ENCODE measurements at regions not wholly inside any gene's neighbourhood (a gene's known extent, or its start where the extent isn't known, plus 50 kb on each side); places are given as distances from the start of the nearest gene placed in this dataset.

DNA sequence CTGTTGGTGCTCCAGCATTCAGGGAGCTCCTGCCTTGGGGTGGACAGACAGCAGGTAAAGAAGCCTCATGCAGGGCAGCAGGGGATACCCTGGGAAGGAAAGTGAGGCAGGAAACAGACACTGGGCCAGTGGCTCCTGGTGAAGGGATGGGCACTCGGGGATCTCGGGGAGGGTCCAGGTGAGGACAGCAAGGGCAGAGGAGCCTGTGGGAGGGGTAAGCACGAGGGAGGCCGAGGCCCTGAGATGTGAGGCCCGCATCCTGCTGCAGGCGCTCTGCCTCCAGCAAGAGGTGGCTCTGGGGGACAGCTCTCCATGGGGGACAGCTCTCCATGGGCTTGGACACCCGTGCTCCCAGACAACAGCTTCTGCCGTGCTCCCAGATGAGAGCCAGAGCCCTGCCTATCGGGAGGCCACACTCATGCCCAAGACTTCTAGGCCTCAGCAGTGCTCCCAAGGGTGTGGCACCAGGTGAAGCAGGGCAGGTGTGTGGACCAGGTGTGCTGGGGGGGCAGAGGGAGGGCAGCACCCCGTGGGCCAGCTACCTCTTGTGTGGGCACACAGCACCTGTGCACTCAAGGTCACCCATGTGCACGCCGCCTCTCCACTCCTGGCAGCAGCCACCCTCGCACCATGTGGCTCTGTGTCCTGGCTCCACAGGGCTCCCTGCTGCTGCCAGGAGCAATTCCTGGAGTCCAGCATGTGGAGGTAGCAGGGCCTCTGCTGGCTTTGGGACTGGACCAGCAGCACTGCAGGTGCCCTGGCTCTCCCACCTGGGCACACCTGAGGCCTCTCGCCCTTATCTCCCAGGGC lies 93.6 kb upstream of the INSIG1 start:
- ChIA-PET POLR2A (interaction anchor here (1.2 kb wide), 1 partner anchor 14 kb away, joined by 3 read pairs; no protein-coding TSS in a partner anchor), CTCF (interaction anchor here (1.2 to 1.6 kb wide), 2 partner anchors 14 to 141 kb away, joined by 7 to 10 read pairs; no protein-coding TSS in a partner anchor)
- no peak overlapping the region for H3K27ac ChIP-seq (ENCODE audit: low read depth, low read length)
- TF ChIP-seq, protein P1, sequence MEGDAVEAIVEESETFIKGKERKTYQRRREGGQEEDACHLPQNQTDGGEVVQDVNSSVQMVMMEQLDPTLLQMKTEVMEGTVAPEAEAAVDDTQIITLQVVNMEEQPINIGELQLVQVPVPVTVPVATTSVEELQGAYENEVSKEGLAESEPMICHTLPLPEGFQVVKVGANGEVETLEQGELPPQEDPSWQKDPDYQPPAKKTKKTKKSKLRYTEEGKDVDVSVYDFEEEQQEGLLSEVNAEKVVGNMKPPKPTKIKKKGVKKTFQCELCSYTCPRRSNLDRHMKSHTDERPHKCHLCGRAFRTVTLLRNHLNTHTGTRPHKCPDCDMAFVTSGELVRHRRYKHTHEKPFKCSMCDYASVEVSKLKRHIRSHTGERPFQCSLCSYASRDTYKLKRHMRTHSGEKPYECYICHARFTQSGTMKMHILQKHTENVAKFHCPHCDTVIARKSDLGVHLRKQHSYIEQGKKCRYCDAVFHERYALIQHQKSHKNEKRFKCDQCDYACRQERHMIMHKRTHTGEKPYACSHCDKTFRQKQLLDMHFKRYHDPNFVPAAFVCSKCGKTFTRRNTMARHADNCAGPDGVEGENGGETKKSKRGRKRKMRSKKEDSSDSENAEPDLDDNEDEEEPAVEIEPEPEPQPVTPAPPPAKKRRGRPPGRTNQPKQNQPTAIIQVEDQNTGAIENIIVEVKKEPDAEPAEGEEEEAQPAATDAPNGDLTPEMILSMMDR (IDR thresholded peaks at IDR 0.05; ENCODE audit: low read depth, low read length): no peak
- no peak overlapping the region for H3K4me3 ChIP-seq (ENCODE audit: low read depth, low read length)
- H3K27me3 ChIP-seq (ENCODE audit: control insufficient read depth, insufficient read depth, low read length): no peaks in the 10 kb centered on the region
- peaks cover 19% of the 10 kb centered on the region for H3K9me3 ChIP-seq (ENCODE audit: control insufficient read depth, insufficient read depth, low read length)
- no peak for DNase-seq (ENCODE audit: low read depth, low spot score)

DNA sequence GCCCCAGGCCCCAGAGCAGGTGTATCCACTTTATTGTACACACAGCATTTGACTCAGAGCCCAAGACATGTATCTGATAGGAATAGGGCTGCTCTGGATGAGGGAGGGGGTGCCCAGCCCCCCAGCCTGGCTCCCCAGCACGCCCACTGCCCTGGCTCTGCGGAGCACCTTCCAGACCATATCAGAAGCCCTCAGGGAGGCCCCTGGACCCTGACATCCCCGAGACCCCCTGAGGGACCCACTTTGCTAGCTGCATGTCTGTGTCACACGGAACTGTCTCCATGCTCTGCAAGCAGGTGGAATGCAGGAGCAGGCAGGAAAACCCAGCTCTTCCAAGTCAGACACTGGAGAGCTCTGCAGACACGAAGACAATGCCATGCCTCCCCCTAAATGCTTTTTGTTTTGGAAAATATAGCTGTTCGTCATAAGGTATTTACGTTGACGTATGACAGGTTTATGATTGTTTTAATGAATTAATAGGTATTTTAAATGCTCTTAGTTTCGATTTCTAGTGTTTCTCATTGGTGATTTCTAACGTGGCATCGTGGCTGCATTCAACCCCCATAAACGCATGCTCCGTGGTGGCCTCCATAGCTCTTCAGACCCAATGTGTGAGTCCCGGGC lies 92.8 kb upstream of the INSIG1 start:
- ChIA-PET POLR2A (interaction anchor here (0.7 to 1.4 kb wide), 4 partner anchors 15 to 93 kb away, joined by 3 to 14 read pairs (median 4); partner anchors contain the start of gene INSIG1), CTCF (interaction anchor here (0.7 to 1.6 kb wide), 3 partner anchors 15 to 291 kb away, joined by 3 to 10 read pairs (median 7); no protein-coding TSS in a partner anchor)
- TF ChIP-seq, protein P1 (IDR thresholded peaks at IDR 0.05; ENCODE audit: low read depth, low read length): no peak
- no peak for DNase-seq (ENCODE audit: low read depth, low spot score)
- H3K27ac ChIP-seq (ENCODE audit: low read depth, low read length): peak overlapping the region; percentile 82
- H3K4me3 ChIP-seq (ENCODE audit: low read depth, low read length): no peak overlapping the region
- H3K9me3 ChIP-seq (ENCODE audit: control insufficient read depth, insufficient read depth, low read length): peaks cover 23% of the 10 kb centered on the region
- H3K27me3 ChIP-seq (ENCODE audit: control insufficient read depth, insufficient read depth, low read length): no peaks in the 10 kb centered on the region

DNA sequence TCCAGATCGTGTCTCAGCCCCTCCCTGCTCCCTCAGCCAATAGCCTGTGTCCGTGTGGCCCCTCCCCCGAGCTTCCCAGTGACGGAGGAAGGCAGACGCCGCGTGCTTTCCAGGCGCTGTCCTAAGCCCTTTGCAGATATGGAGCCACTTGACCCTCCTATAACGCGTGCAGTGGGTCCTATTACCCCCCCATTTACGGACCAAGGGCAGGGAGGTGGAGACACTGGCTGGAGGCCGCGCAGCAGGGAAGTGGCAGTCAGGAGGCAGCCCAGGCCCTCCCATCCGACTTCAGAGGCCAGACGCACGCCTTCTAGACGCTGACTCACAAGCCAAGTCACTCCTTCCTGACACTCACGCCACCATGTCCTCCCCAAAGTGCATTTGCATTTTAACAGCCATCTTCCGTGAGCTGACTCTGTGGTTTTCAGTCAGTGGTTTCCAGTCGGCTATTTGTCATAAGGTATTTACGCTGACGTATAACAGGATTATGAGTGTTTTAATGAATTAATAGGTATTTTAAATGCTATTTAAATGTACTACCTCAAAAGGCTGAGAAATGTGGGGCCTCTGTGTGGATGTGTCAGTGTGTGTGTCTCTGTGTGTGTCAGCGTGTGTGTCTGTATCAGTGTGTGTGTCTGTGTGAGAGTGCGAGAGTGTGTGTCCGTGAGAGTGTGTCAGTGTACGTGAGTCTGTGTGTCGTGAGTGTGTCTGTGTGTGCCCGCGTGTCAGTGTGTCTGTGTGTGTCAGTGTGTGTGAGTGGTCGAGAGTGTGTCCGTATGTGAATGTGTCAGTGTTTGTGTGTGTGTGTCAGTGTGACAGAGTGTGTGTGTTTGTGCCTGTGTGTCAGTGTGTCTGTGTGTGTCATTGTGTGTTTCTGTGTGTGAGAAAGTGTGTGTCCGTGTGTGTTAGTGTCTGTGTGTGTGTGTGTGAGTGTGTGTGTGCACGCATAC lies 92.0 kb upstream of the INSIG1 start:
- peaks cover 23% of the 10 kb centered on the region for H3K9me3 ChIP-seq (ENCODE audit: control insufficient read depth, insufficient read depth, low read length)
- ChIA-PET CTCF (interaction anchor here (0.7 to 1.6 kb wide), 4 partner anchors 16 to 292 kb away, joined by 3 to 10 read pairs (median 5); no protein-coding TSS in a partner anchor), POLR2A (interaction anchor here (0.7 to 1.4 kb wide), 5 partner anchors 16 to 92 kb away, joined by 3 to 14 read pairs (median 4); partner anchors contain the start of gene INSIG1)
- peak overlapping the region; percentile 46 for H3K4me3 ChIP-seq (ENCODE audit: low read depth, low read length)
- peak; percentile 87 for DNase-seq (ENCODE audit: low read depth, low spot score)
- peak overlapping the region; percentile 82 for H3K27ac ChIP-seq (ENCODE audit: low read depth, low read length)
- no peaks in the 10 kb centered on the region for H3K27me3 ChIP-seq (ENCODE audit: control insufficient read depth, insufficient read depth, low read length)
- TF ChIP-seq, protein P1 (IDR thresholded peaks at IDR 0.05; ENCODE audit: low read depth, low read length): no peak

DNA sequence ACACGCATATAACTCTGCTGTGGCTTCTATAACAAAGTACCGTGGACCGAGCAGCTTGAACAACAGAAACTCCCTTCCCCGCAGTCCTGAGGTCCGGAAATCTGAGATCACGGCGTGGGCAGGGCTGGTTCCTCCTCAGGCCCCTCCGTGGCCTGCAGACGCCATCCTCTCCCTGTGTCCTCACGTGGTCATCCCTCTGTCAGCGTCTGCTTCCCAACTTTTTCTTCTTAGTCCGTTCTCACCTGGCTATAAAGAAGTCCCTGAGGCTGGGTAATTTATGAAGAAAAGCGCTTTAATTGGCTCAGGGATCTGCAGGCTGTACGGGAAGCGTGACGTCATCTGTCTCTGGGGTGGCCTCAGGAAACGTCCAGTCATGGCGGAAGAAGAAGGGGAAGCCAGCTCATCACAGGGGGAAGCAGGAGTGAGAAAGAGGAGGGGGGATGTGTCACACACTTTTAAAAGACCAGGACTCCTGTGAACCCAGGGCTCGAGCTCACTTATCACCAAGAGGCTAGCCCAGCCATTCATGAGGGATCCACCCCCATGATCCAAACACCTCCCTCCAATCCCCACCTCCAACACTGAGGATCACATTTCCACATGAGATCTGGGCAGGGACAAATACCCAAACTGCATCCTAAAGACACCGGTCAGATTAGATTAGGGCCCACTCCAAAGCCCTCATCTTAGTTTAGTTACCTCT lies 91.2 kb upstream of the INSIG1 start:
- ChIA-PET POLR2A (interaction anchor here (1.0 to 1.4 kb wide), 2 partner anchors 24 to 91 kb away, joined by 4 to 5 read pairs; partner anchors contain the start of gene INSIG1), CTCF (interaction anchor here (1.1 kb wide), 1 partner anchor 139 kb away, joined by 3 read pairs; no protein-coding TSS in a partner anchor)
- Histone ChIP-seq H3K4me3 (ENCODE audit: low read depth, low read length) (no peak overlapping the region), H3K27me3 (ENCODE audit: control insufficient read depth, insufficient read depth, low read length) (no peaks in the 10 kb centered on the region), H3K27ac (ENCODE audit: low read depth, low read length) (peak overlapping the region; percentile 82), H3K9me3 (ENCODE audit: control insufficient read depth, insufficient read depth, low read length) (peaks cover 23% of the 10 kb centered on the region)
- DNase-seq (ENCODE audit: low read depth, low spot score): peak; percentile 38
- TF ChIP-seq, protein P1 (IDR thresholded peaks at IDR 0.05; ENCODE audit: low read depth, low read length): no peak

All from AG04450 (cell line).